Hepatocyte (in vitro differentiated cells): ENCODE measurements at regions not wholly inside any gene's neighbourhood (a gene's known extent, or its start where the extent isn't known, plus 50 kb on each side); places are given as distances from the start of the nearest gene placed in this dataset.

Experiments used
- EZH2 ChIP-seq: fragments of 200-600 bp; sonication (generic); IDR thresholded peaks from 2 replicates; pipeline ENCODE4 v1.6.1; 2016; ENCODE audit warnings: antibody characterized with exemption, mild to moderate bottlenecking, borderline replicate concordance
- EZH2phosphoT487 ChIP-seq: fragments of 200-600 bp; sonication (generic); IDR thresholded peaks from one replicate; pipeline ENCODE4 v1.6.1; 2018; ENCODE audit warnings: antibody characterized with exemption, mild to moderate bottlenecking, low read depth, moderate library complexity; ENCODE audit not compliant: unreplicated experiment, severe bottlenecking
- TF ChIP-seq, protein P1 (sequence below): fragments of 200-600 bp; sonication (generic); IDR thresholded peaks from 2 replicates; pipeline ENCODE4 v1.5.1; 2016; ENCODE audit warnings: antibody characterized with exemption, mild to moderate bottlenecking; ENCODE audit not compliant: poor library complexity

DNA sequence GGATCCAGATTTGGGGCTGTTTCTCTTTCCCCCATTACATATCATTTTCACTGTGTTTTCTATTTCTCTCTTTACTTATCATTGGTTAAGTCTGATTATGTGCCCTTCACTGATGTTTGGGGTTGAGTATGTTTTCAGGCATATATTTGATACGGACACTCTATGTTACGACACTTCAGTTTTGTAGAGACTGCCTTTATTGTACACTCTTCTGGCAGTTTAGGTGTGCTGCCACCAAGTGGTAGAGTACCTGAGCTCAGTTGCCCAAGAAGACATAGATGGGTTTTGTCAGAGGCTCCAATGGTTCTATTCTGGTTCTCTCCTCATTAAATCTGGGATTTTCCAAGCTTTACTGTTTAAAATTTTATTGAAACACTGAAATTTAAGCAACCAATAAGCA, 255.0 kb upstream of the ROPN1 start:
- TF ChIP-seq, protein P1, sequence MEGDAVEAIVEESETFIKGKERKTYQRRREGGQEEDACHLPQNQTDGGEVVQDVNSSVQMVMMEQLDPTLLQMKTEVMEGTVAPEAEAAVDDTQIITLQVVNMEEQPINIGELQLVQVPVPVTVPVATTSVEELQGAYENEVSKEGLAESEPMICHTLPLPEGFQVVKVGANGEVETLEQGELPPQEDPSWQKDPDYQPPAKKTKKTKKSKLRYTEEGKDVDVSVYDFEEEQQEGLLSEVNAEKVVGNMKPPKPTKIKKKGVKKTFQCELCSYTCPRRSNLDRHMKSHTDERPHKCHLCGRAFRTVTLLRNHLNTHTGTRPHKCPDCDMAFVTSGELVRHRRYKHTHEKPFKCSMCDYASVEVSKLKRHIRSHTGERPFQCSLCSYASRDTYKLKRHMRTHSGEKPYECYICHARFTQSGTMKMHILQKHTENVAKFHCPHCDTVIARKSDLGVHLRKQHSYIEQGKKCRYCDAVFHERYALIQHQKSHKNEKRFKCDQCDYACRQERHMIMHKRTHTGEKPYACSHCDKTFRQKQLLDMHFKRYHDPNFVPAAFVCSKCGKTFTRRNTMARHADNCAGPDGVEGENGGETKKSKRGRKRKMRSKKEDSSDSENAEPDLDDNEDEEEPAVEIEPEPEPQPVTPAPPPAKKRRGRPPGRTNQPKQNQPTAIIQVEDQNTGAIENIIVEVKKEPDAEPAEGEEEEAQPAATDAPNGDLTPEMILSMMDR: peak; percentile 45
- TF ChIP-seq EZH2phosphoT487 (no peak), EZH2 (no peak)
